Prostate gland (tissue), 2 donors: ENCODE measurements at regions not wholly inside any gene's neighbourhood (a gene's known extent, or its start where the extent isn't known, plus 50 kb on each side); places are given as distances from the start of the nearest gene placed in this dataset.
"Not testable (repeated sequence)": the region's sequence is repeated elsewhere in the genome, so short reads cannot be mapped to it uniquely, and the experiment has no call there.

Source experiments
- DNase-seq: peaks from one replicate; pipeline ENCODE4 v3.0.0-alpha.2; 2019; ENCODE audit warnings: low spot score
- H3K27ac ChIP-seq, 2 donors: fragments of 200-600 bp; sonication (generic); 2 replicates each; pipeline ENCODE4 v1.5.1; 2017 to 2019
- H3K27me3 ChIP-seq: fragments of 200-600 bp; sonication (generic); replicated peaks from 2 replicates; pipeline ENCODE4 v1.5.1; 2019; ENCODE audit not compliant: insufficient read depth
- H3K36me3 ChIP-seq, 2 donors: fragments of 200-600 bp; sonication (generic); 1 replicate in 1 of 2; 2 replicates in 1 of 2; pipeline versions ENCODE4 v1.5.1 to v1.8.1; 2017 to 2019
- H3K4me1 ChIP-seq: fragments of 200-600 bp; sonication (generic); replicated peaks from 2 replicates; pipeline ENCODE4 v1.5.1; 2019
- H3K4me3 ChIP-seq, 2 donors: fragments of 200-600 bp; sonication (generic); 2 replicates each; pipeline ENCODE4 v1.5.1; 2017 to 2019
- H3K9me3 ChIP-seq: fragments of 200-600 bp; sonication (generic); 2 replicates; pipeline ENCODE4 v1.5.1; 2017
- POLR2A ChIP-seq: fragments of 450-650 bp; IDR thresholded peaks from one replicate; pipeline ENCODE4 v1.6.1; 2016; ENCODE audit warnings: antibody characterized with exemption, mild to moderate bottlenecking
- POLR2AphosphoS5 ChIP-seq: sonication (generic); formaldehyde crosslinking; IDR thresholded peaks from one replicate; pipeline ENCODE4 v1.6.1; 2017; ENCODE audit warnings: antibody characterized with exemption
- WGBS: methylation state at CpG from one replicate; pipeline ENCODE4 v1.1.5; 2018; 5-methylcytosine and 5-hydroxymethylcytosine counted together
- intact Hi-C: fragments of 100-400 bp; cut with DNase I; formaldehyde crosslinking; loops from one replicate; pipeline ENCODE4 v1.14.2; 2022
- TF ChIP-seq, protein P1 (sequence below), 4 experiments: fragments of 200-600 bp in 2 of 4; fragments of 450-650 bp in 2 of 4; sonication (generic) in 2 of 4; IDR thresholded peaks; 1 replicate in 3 of 4; 2 replicates in 1 of 4; pipeline ENCODE4 v1.5.1; 2016 to 2019; ENCODE audit warnings: antibody characterized with exemption in 4 of 4, mild to moderate bottlenecking in 2 of 4, moderate library complexity in 2 of 4

- 90% methylated on average over 1 of the region's 1 CpG for WGBS
- TF ChIP-seq POLR2AphosphoS5 (no peak), POLR2A (no peak)
- TF ChIP-seq, protein P1, sequence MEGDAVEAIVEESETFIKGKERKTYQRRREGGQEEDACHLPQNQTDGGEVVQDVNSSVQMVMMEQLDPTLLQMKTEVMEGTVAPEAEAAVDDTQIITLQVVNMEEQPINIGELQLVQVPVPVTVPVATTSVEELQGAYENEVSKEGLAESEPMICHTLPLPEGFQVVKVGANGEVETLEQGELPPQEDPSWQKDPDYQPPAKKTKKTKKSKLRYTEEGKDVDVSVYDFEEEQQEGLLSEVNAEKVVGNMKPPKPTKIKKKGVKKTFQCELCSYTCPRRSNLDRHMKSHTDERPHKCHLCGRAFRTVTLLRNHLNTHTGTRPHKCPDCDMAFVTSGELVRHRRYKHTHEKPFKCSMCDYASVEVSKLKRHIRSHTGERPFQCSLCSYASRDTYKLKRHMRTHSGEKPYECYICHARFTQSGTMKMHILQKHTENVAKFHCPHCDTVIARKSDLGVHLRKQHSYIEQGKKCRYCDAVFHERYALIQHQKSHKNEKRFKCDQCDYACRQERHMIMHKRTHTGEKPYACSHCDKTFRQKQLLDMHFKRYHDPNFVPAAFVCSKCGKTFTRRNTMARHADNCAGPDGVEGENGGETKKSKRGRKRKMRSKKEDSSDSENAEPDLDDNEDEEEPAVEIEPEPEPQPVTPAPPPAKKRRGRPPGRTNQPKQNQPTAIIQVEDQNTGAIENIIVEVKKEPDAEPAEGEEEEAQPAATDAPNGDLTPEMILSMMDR (IDR thresholded peaks at IDR 0.05), result no peak
- H3K27me3 ChIP-seq, result no peaks in the 10 kb centered on the region
Measured at GRCh38 chr11:23769214-23769613, 727.6 kb upstream of the LUZP2 start.

GRCh38 chr11:23772081-23772480, 724.8 kb upstream of the LUZP2 start:
- no peak for DNase-seq
- Histone ChIP-seq H3K27me3 (no peaks in the 10 kb centered on the region), H3K9me3 (no peaks in the 10 kb centered on the region), H3K4me1 (no peaks in the 10 kb centered on the region), H3K36me3 (no peaks in the 10 kb centered on the region), H3K4me3 (no peak overlapping the region), H3K27ac (no peak overlapping the region)
- WGBS, result 19% methylated on average over 1 of the region's 1 CpG
- intact Hi-C loops, result no loop called here
- TF ChIP-seq, protein P1 (IDR thresholded peaks at IDR 0.05), result no peak
- no peak for TF ChIP-seq POLR2A
- no peak for TF ChIP-seq POLR2AphosphoS5

More at GRCh38 chr11:23769214-23769613, 727.6 kb upstream of the LUZP2 start:
- Histone ChIP-seq H3K4me3 (no peak overlapping the region), H3K9me3 (no peaks in the 10 kb centered on the region), H3K36me3 (no peaks in the 10 kb centered on the region), H3K27ac (no peak overlapping the region), H3K4me1 (no peaks in the 10 kb centered on the region)
- DNase-seq, result no peak
- intact Hi-C loops, result no loop called here

DNA sequence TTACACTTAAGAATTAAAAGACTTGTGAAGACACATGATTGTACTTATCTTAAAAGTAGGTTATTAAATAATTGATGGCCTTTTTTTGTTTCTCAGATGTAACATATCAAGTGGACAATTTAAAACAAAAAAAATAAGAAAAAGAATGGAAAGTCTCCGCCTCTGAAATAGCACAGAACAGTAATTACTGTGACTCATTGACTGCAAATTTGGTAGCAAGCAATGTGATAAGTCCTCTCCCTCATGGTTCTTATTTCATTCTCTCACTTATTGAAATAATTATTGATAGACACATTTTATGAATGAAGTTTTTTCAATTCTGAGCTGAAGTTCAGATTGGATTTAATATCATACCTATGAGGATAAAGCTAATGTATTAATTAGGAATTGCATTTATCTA, 717.9 kb upstream of the LUZP2 start:
- Histone ChIP-seq H3K36me3 (no peaks in the 10 kb centered on the region), H3K4me3 (no peak overlapping the region), H3K9me3 (no peaks in the 10 kb centered on the region), H3K4me1 (no peaks in the 10 kb centered on the region), H3K27me3 (no peaks in the 10 kb centered on the region), H3K27ac (no peak overlapping the region)
- intact Hi-C loops, result no loop called here
- no peak for DNase-seq
- 78% methylated on average over 1 of the region's 1 CpG for WGBS
- TF ChIP-seq, protein P1 (IDR thresholded peaks at IDR 0.05), result no peak
- TF ChIP-seq POLR2AphosphoS5 (no peak), POLR2A (no peak)

DNA sequence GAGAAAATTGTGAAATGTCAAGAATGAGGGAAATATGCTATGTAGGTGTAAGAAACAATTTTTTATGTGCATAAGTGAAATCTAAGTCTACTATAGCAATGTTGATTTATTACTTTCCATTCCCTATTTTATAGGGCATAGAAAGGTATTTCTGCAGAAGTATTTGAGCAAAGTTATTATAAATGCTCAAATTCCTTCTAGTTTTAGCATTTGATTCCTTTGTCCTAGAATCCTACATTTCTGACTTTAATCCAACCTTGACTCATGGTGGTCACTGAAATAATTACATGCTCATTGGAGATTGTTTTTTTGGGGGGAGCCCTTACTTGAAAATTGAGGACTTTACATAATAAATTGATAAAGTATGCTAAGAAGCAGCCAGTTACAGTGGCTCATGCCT, 716.6 kb upstream of the LUZP2 start:
- H3K27me3 ChIP-seq, result no peaks in the 10 kb centered on the region
- H3K9me3 ChIP-seq, result no peaks in the 10 kb centered on the region
- DNase-seq, result no peak
- TF ChIP-seq, protein P1 (IDR thresholded peaks at IDR 0.05), result no peak
- TF ChIP-seq POLR2A (no peak), POLR2AphosphoS5 (no peak)
- no peaks in the 10 kb centered on the region for H3K36me3 ChIP-seq
- H3K4me3 ChIP-seq, result no peak overlapping the region
- no peaks in the 10 kb centered on the region for H3K4me1 ChIP-seq
- H3K27ac ChIP-seq, result no peak overlapping the region
- intact Hi-C loops, result no loop called here

GRCh38 chr11:23781803-23782560, 714.9 kb upstream of the LUZP2 start:
- TF ChIP-seq POLR2A, result no peak
- TF ChIP-seq POLR2AphosphoS5, result no peak
- TF ChIP-seq, protein P1 (IDR thresholded peaks at IDR 0.05), result no peak
- H3K27ac ChIP-seq, result no peak overlapping the region
- no peaks in the 10 kb centered on the region for H3K27me3 ChIP-seq
- H3K36me3 ChIP-seq, result no peaks in the 10 kb centered on the region
- no peak overlapping the region for H3K4me3 ChIP-seq
- no peak for DNase-seq
- intact Hi-C loops, result no loop called here
- WGBS, result 91% methylated on average over 4 of the region's 4 CpGs
- no peaks in the 10 kb centered on the region for H3K9me3 ChIP-seq
- H3K4me1 ChIP-seq, result no peaks in the 10 kb centered on the region

GRCh38 chr11:23786974-23787373, 709.9 kb upstream of the LUZP2 start:
- H3K27me3 ChIP-seq, H3K36me3 ChIP-seq, intact Hi-C loops, H3K9me3 ChIP-seq, DNase-seq, H3K4me1 ChIP-seq, H3K4me3 ChIP-seq, H3K27ac ChIP-seq: not testable (repeated sequence)
- WGBS, result 90% methylated on average over 1 of the region's 1 CpG
